ENCODE measurements at regions not wholly inside any gene's neighbourhood (a gene's known extent, or its start where the extent isn't known, plus 50 kb on each side); places are given as distances from the start of the nearest gene placed in this dataset.

DNA sequence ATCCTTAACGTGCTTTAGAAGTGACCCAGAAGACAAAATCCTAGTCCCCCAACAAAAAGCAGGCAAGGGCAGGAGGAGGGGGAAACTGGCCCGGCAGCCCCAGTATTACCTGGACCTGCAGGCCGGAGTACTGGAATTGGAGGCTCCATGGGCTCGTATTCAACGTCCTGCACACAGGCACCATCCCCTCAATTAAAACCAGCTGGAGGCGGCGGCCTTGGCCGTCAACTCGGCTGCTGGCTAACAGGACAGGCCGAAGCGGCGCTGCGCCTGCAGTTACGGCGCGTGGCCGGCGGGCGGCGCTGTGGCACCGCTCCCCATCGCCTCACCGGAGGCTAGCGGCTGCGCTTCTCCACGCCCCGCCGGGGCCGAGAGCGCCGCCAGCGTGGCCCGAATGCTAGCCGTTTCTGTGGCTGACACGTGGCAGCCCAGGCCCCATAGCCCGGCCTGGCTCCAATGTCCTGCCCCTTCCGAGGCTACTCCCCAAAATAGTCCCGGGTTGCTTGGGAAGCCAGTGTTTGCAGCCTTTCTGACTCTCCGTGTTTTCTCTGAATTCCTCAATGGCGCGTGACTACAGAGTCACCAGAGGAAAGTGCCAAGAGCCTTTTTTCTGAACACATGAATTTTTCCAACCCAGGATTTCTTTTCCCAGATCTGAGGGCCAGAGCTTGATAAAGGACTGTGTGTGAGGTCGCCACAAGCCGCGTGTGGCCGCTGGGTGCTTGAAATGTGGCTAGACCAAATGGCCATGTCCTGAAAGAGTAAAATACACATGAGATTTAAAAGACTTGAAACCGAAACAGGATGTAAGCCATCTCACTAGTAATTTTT is 82.5 kb downstream of the HHIPL2 start (continued):
- TF ChIP-seq ZNF518A (tag by site-specific recombination; conservative IDR thresholded peaks at IDR 0.05; ENCODE audit: low read depth), result 0 out of 2 replicates have a peak, but pooled peaks have one; percentile 36
- TF ChIP-seq, protein P1, sequence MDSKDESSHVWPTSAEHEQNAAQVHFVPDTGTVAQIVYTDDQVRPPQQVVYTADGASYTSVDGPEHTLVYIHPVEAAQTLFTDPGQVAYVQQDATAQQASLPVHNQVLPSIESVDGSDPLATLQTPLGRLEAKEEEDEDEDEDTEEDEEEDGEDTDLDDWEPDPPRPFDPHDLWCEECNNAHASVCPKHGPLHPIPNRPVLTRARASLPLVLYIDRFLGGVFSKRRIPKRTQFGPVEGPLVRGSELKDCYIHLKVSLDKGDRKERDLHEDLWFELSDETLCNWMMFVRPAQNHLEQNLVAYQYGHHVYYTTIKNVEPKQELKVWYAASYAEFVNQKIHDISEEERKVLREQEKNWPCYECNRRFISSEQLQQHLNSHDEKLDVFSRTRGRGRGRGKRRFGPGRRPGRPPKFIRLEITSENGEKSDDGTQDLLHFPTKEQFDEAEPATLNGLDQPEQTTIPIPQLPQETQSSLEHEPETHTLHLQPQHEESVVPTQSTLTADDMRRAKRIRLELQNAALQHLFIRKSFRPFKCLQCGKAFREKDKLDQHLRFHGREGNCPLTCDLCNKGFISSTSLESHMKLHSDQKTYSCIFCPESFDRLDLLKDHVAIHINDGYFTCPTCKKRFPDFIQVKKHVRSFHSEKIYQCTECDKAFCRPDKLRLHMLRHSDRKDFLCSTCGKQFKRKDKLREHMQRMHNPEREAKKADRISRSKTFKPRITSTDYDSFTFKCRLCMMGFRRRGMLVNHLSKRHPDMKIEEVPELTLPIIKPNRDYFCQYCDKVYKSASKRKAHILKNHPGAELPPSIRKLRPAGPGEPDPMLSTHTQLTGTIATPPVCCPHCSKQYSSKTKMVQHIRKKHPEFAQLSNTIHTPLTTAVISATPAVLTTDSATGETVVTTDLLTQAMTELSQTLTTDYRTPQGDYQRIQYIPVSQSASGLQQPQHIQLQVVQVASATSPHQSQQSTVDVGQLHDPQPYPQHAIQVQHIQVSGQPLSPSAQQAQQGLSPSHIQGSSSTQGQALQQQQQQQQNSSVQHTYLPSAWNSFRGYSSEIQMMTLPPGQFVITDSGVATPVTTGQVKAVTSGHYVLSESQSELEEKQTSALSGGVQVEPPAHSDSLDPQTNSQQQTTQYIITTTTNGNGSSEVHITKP (tag by site-specific recombination; IDR thresholded peaks at IDR 0.05), result 0 out of 2 replicates have a peak, but pooled peaks have one; percentile 16
- TF ChIP-seq, protein P2, sequence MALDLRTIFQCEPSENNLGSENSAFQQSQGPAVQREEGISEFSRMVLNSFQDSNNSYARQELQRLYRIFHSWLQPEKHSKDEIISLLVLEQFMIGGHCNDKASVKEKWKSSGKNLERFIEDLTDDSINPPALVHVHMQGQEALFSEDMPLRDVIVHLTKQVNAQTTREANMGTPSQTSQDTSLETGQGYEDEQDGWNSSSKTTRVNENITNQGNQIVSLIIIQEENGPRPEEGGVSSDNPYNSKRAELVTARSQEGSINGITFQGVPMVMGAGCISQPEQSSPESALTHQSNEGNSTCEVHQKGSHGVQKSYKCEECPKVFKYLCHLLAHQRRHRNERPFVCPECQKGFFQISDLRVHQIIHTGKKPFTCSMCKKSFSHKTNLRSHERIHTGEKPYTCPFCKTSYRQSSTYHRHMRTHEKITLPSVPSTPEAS (tag by site-specific recombination; IDR thresholded peaks at IDR 0.05), result no peak
- TF ChIP-seq ZSCAN23 (tag by site-specific recombination; IDR thresholded peaks at IDR 0.05), result no peak
- TF ChIP-seq ZFP41 (tag by site-specific recombination; IDR thresholded peaks at IDR 0.05; ENCODE audit: borderline replicate concordance), result no peak
- peak; percentile 40; the same call in 1 of the 2 replicates for TF ChIP-seq KLF10 (tag by site-specific recombination; IDR thresholded peaks at IDR 0.05)
- TF ChIP-seq ZNF791 (tag by site-specific recombination; IDR thresholded peaks at IDR 0.05), result no peak
- 0 out of 2 replicates have a peak, but pooled peaks have one; percentile 10 for TF ChIP-seq ZNF629 (tag by site-specific recombination; IDR thresholded peaks at IDR 0.05)
- TF ChIP-seq, protein P3, sequence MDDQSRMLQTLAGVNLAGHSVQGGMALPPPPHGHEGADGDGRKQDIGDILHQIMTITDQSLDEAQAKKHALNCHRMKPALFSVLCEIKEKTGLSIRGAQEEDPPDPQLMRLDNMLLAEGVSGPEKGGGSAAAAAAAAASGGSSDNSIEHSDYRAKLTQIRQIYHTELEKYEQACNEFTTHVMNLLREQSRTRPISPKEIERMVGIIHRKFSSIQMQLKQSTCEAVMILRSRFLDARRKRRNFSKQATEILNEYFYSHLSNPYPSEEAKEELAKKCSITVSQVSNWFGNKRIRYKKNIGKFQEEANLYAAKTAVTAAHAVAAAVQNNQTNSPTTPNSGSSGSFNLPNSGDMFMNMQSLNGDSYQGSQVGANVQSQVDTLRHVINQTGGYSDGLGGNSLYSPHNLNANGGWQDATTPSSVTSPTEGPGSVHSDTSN (CRISPR knock-in tag; IDR thresholded peaks at IDR 0.05), result no peak
- peak; percentile 50; the same call in 1 of the 2 replicates for TF ChIP-seq ZBTB17 (tag by site-specific recombination; IDR thresholded peaks at IDR 0.05)
- no peak for TF ChIP-seq ZNF169 (tag by site-specific recombination; IDR thresholded peaks at IDR 0.05)
- TF ChIP-seq BCL11A (tag by site-specific recombination; IDR thresholded peaks at IDR 0.05; ENCODE audit: low read depth), result peak; percentile 50; the same call in 1 of the 2 replicates
- TF ChIP-seq IKZF3 (tag by site-specific recombination; IDR thresholded peaks at IDR 0.05), result peak; percentile 33; the same call in 1 of the 2 replicates
- TF ChIP-seq PATZ1 (tag by site-specific recombination; IDR thresholded peaks at IDR 0.05), result peak; percentile 41; the same call in 1 of the 2 replicates
- peak; percentile 73 for TF ChIP-seq ZEB2 (tag by site-specific recombination; IDR thresholded peaks at IDR 0.05)
- no peak for TF ChIP-seq ZSCAN16 (tag by site-specific recombination; IDR thresholded peaks at IDR 0.05)
- no peak for TF ChIP-seq ZNF521 (tag by site-specific recombination; IDR thresholded peaks at IDR 0.05)
- TF ChIP-seq SP2 (tag by site-specific recombination; IDR thresholded peaks at IDR 0.05), result peak; percentile 57
- TF ChIP-seq ZBTB8A (tag by site-specific recombination; IDR thresholded peaks at IDR 0.05), result peak; percentile 68
- no peak for TF ChIP-seq ZNF221 (tag by site-specific recombination; IDR thresholded peaks at IDR 0.05; ENCODE audit: borderline replicate concordance)
- TF ChIP-seq SP3 (tag by site-specific recombination; IDR thresholded peaks at IDR 0.05), result peak; percentile 12; the same call in 1 of the 2 replicates
- no peak for TF ChIP-seq ZNF777 (tag by site-specific recombination; IDR thresholded peaks at IDR 0.05; ENCODE audit: borderline replicate concordance)
- no peak for TF ChIP-seq ZNF837 (tag by site-specific recombination; IDR thresholded peaks at IDR 0.05)
- peak; percentile 95 for TF ChIP-seq ZSCAN30 (tag by site-specific recombination; IDR thresholded peaks at IDR 0.05)
- peak; percentile 66 for TF ChIP-seq ZNF549 (tag by site-specific recombination; IDR thresholded peaks at IDR 0.05)
- TF ChIP-seq GLIS1 (tag by site-specific recombination; IDR thresholded peaks at IDR 0.05), result peak; percentile 63

Data from HEK293 (cell line).